ENCODE measurements at regions not wholly inside any gene's neighbourhood (a gene's known extent, or its start where the extent isn't known, plus 50 kb on each side); places are given as distances from the start of the nearest gene placed in this dataset.

GRCh38 chr11:39078465-39078864 lies 2381.0 kb downstream of the LRRC4C start:
- Histone ChIP-seq H3K4me3 (no peak overlapping the region), H3K27ac (no peak overlapping the region), H3K36me3 (no peaks in the 10 kb centered on the region), H3K27me3 (replicated peaks in 1 of 7) (no peaks in the 10 kb centered on the region), H3K4me1 (no peaks in the 10 kb centered on the region), H3K9me3 (peaks cover 0 to 18% (median 9%) of the 10 kb centered on the region in 8 donors)
- WGBS, 5 donors: 84 to 92% (median 87%) methylated on average over 11 to 13 of the region's 13 CpGs
- intact Hi-C loops (cut with DNase I; ENCODE audit: low total_unique reads): no loop called here
- no peak for TF ChIP-seq POLR2A (IDR thresholded peaks at IDR 0.05)
- TF ChIP-seq CTCF (IDR thresholded peaks at IDR 0.05 in 8 of 11, conservative IDR thresholded peaks at IDR 0.05 in 3 of 11): no peak
- no peak for TF ChIP-seq POLR2AphosphoS5 (IDR thresholded peaks at IDR 0.05)
- DNase-seq: no peak

- Histone ChIP-seq H3K36me3 (no peaks in the 10 kb centered on the region), H3K9me3 (peaks cover 0 to 14% (median 0%) of the 10 kb centered on the region in 8 donors), H3K27ac (no peak overlapping the region), H3K4me3 (no peak overlapping the region), H3K27me3 (replicated peaks in 1 of 7) (no peaks in the 10 kb centered on the region), H3K4me1 (no peaks in the 10 kb centered on the region)
- TF ChIP-seq POLR2AphosphoS5 (IDR thresholded peaks at IDR 0.05) (no peak), CTCF (IDR thresholded peaks at IDR 0.05 in 8 of 11, conservative IDR thresholded peaks at IDR 0.05 in 3 of 11) (no peak), POLR2A (IDR thresholded peaks at IDR 0.05) (no peak)
- intact Hi-C loops (cut with DNase I; ENCODE audit: low total_unique reads): no loop called here
- no peak for DNase-seq
Observed at GRCh38 chr11:39037611-39038010, 2421.8 kb downstream of the LRRC4C start.

- H3K27me3 ChIP-seq (replicated peaks in 1 of 7): no peaks in the 10 kb centered on the region
- no peak overlapping the region for H3K4me3 ChIP-seq
- 78 to 97% (median 90%) methylated on average over 1 of the region's 1 CpG for WGBS, 5 donors
- peaks cover 0 to 17% (median 3%) of the 10 kb centered on the region in 8 donors for H3K9me3 ChIP-seq
- DNase-seq: no peak
- H3K36me3 ChIP-seq: no peaks in the 10 kb centered on the region
- no peak for TF ChIP-seq POLR2AphosphoS5 (IDR thresholded peaks at IDR 0.05)
- no peak for TF ChIP-seq POLR2A (IDR thresholded peaks at IDR 0.05)
- no peak for TF ChIP-seq CTCF (IDR thresholded peaks at IDR 0.05 in 8 of 11, conservative IDR thresholded peaks at IDR 0.05 in 3 of 11)
- intact Hi-C loops (cut with DNase I; ENCODE audit: low total_unique reads): no loop called here
- H3K4me1 ChIP-seq: no peaks in the 10 kb centered on the region
- H3K27ac ChIP-seq: no peak overlapping the region
Observed at GRCh38 chr11:39036021-39036420, 2423.4 kb downstream of the LRRC4C start.

GRCh38 chr11:39021539-39021938 lies 2423.5 kb upstream of the RAG2 start:
- no peak for DNase-seq
- H3K27ac ChIP-seq: no peak overlapping the region
- TF ChIP-seq CTCF (IDR thresholded peaks at IDR 0.05 in 8 of 11, conservative IDR thresholded peaks at IDR 0.05 in 3 of 11) (no peak), POLR2A (IDR thresholded peaks at IDR 0.05) (no peak), POLR2AphosphoS5 (IDR thresholded peaks at IDR 0.05) (no peak)
- peaks cover 0 to 4% (median 0%) of the 10 kb centered on the region in 8 donors for H3K9me3 ChIP-seq
- H3K36me3 ChIP-seq: no peaks in the 10 kb centered on the region
- intact Hi-C loops (cut with DNase I; ENCODE audit: low total_unique reads): no loop called here
- no peak overlapping the region for H3K4me3 ChIP-seq
- no peaks in the 10 kb centered on the region for H3K4me1 ChIP-seq
- H3K27me3 ChIP-seq (replicated peaks in 1 of 7): no peaks in the 10 kb centered on the region
- 65 to 71% (median 68%) methylated on average over 5 of the region's 5 CpGs for WGBS, 5 donors

All from spleen (tissue), 11 donors.